H9 (cell line): ENCODE measurements at regions not wholly inside any gene's neighbourhood (a gene's known extent, or its start where the extent isn't known, plus 50 kb on each side); places are given as distances from the start of the nearest gene placed in this dataset.

ENCODE experiments used
- DNase-seq: peaks from one replicate; pipeline ENCODE4 v3.0.0-alpha.2; 2017
- H2AFZ ChIP-seq: one replicate; pipeline ENCODE4 v1.6.1; 2013; ENCODE audit warnings: mild to moderate bottlenecking, low read length, control low read depth, moderate library complexity
- H2AK5ac ChIP-seq: 2 replicates; pipeline ENCODE4 v1.6.1; 2013; ENCODE audit warnings: low read length, control low read depth, mixed read lengths; ENCODE audit not compliant: insufficient read length
- H2BK120ac ChIP-seq: one replicate; pipeline ENCODE4 v1.6.1; 2013; ENCODE audit warnings: low read depth, mild to moderate bottlenecking, low read length, control low read depth, inconsistent platforms; ENCODE audit not compliant: poor library complexity, severe bottlenecking
- H2BK12ac ChIP-seq: 2 replicates; pipeline ENCODE4 v1.6.1; 2013; ENCODE audit warnings: low read length, control low read depth, mixed read lengths, low read depth; ENCODE audit not compliant: insufficient read length
- H2BK15ac ChIP-seq: 2 replicates; pipeline ENCODE4 v1.6.1; 2013; ENCODE audit warnings: low read depth, low read length, control low read depth
- H2BK20ac ChIP-seq: one replicate; pipeline ENCODE4 v1.6.1; 2013; ENCODE audit warnings: low read depth, mild to moderate bottlenecking, low read length, control low read depth, inconsistent platforms; ENCODE audit not compliant: poor library complexity, severe bottlenecking
- H2BK5ac ChIP-seq: 2 replicates; pipeline ENCODE4 v1.6.1; 2013; ENCODE audit warnings: low read length, control low read depth, mixed read lengths; ENCODE audit not compliant: insufficient read length
- H3K14ac ChIP-seq: 2 replicates; pipeline ENCODE4 v1.6.1; 2013; ENCODE audit warnings: low read length, control low read depth; ENCODE audit not compliant: insufficient read depth
- H3K18ac ChIP-seq: 2 replicates; pipeline ENCODE4 v1.6.1; 2013; ENCODE audit warnings: low read depth, mild to moderate bottlenecking, mixed read lengths, low read length, control low read depth; ENCODE audit not compliant: insufficient read length
- H3K23ac ChIP-seq: 2 replicates; pipeline ENCODE4 v1.6.1; 2013; ENCODE audit warnings: low read length, control low read depth, mixed read lengths, low read depth; ENCODE audit not compliant: insufficient read length
- H3K23me2 ChIP-seq: 2 replicates; pipeline ENCODE4 v1.6.1; 2013; ENCODE audit warnings: low read depth, mild to moderate bottlenecking, mixed read lengths, low read length, control low read depth; ENCODE audit not compliant: insufficient read length, poor library complexity, severe bottlenecking
- H3K27ac ChIP-seq: 2 replicates; pipeline ENCODE4 v1.5.1; 2013; ENCODE audit warnings: low read length, control low read depth, mixed read lengths, low read depth; ENCODE audit not compliant: insufficient read length
- H3K27me3 ChIP-seq: 2 replicates; pipeline ENCODE4 v1.6.1; 2013; ENCODE audit warnings: low read length, control low read depth, inconsistent platforms; ENCODE audit not compliant: insufficient read depth
- H3K4ac ChIP-seq: 2 replicates; pipeline ENCODE4 v1.6.1; 2013; ENCODE audit warnings: low read depth, mild to moderate bottlenecking, control low read depth, inconsistent platforms, low read length, moderate library complexity
- H3K4me1 ChIP-seq: 2 replicates; pipeline ENCODE4 v1.6.1; 2013; ENCODE audit warnings: low read length, control low read depth, inconsistent platforms; ENCODE audit not compliant: insufficient read depth
- H3K4me2 ChIP-seq: 2 replicates; pipeline ENCODE4 v1.6.1; 2013; ENCODE audit warnings: low read length, control low read depth, mixed read lengths; ENCODE audit not compliant: insufficient read length, insufficient read depth
- H3K56ac ChIP-seq: 2 replicates; pipeline ENCODE4 v1.6.1; 2013; ENCODE audit warnings: low read depth, mild to moderate bottlenecking, mixed read lengths, low read length, control low read depth; ENCODE audit not compliant: insufficient read length
- H3K79me1 ChIP-seq: 2 replicates; pipeline ENCODE4 v1.6.1; 2013; ENCODE audit warnings: low read depth, mild to moderate bottlenecking, moderate library complexity, low read length, control low read depth, inconsistent platforms; ENCODE audit not compliant: insufficient read depth, poor library complexity, severe bottlenecking
- H3K79me2 ChIP-seq: 2 replicates; pipeline ENCODE4 v1.6.1; 2013; ENCODE audit warnings: low read length, control low read depth, inconsistent platforms; ENCODE audit not compliant: insufficient read depth
- H3K9ac ChIP-seq: 2 replicates; pipeline ENCODE4 v1.6.1; 2013; ENCODE audit warnings: low read length, control low read depth, mixed read lengths; ENCODE audit not compliant: insufficient read length; ENCODE audit errors: extremely low read depth
- H3K9me3 ChIP-seq: one replicate; pipeline ENCODE4 v1.6.1; 2013; ENCODE audit warnings: low read depth, low read length, inconsistent platforms; ENCODE audit not compliant: control insufficient read depth
- H3T11ph ChIP-seq: one replicate; pipeline ENCODE4 v1.6.1; 2013; ENCODE audit warnings: mild to moderate bottlenecking, low read length, control low read depth, inconsistent platforms
- H4K20me1 ChIP-seq: one replicate; pipeline ENCODE4 v1.6.1; 2013; ENCODE audit not compliant: control insufficient read depth, insufficient read length, insufficient read depth
- H4K5ac ChIP-seq: 2 replicates; pipeline ENCODE4 v1.6.1; 2013; ENCODE audit warnings: low read depth, mild to moderate bottlenecking, mixed read lengths, low read length, control low read depth; ENCODE audit not compliant: insufficient read length
- H4K8ac ChIP-seq: replicated peaks from 2 replicates; pipeline ENCODE4 v1.6.1; 2013; ENCODE audit warnings: low read length, control low read depth, mixed read lengths, low read depth; ENCODE audit not compliant: insufficient read length
- H4K91ac ChIP-seq: 2 replicates; pipeline ENCODE4 v1.6.1; 2013; ENCODE audit warnings: low read depth, mild to moderate bottlenecking, moderate library complexity, mixed read lengths, low read length, control low read depth; ENCODE audit not compliant: insufficient read length
- H3K27ac Mint-ChIP-seq, 3 experiments: 2 replicates in 2 of 3; 3 replicates in 1 of 3; pipeline ENCODE4 v1.8.0; 2020 to 2021; ENCODE audit warnings: mixed read lengths in 3 of 3, mild to moderate bottlenecking in 1 of 3, moderate library complexity in 1 of 3
- H3K27me3 Mint-ChIP-seq: 2 replicates; pipeline ENCODE4 v1.8.0; 2021; ENCODE audit warnings: low read depth, mild to moderate bottlenecking, moderate library complexity, mixed read lengths
- H3K36me3 Mint-ChIP-seq, 3 experiments: 2 replicates in 2 of 3; 3 replicates in 1 of 3; pipeline ENCODE4 v1.8.0; 2020 to 2021; ENCODE audit warnings: low read depth in 3 of 3, mixed read lengths in 3 of 3; ENCODE audit not compliant: insufficient read depth in 1 of 3
- H3K4me1 Mint-ChIP-seq, 2 experiments: 2 replicates each; pipeline ENCODE4 v1.8.0; 2020; ENCODE audit warnings: mixed read lengths in 2 of 2
- H3K4me3 Mint-ChIP-seq, 2 experiments: 2 replicates in 1 of 2; 3 replicates in 1 of 2; pipeline ENCODE4 v1.8.0; 2020 to 2021; ENCODE audit warnings: mild to moderate bottlenecking in 2 of 2, mixed read lengths in 2 of 2, moderate library complexity in 1 of 2
- H3K9me3 Mint-ChIP-seq, 2 experiments: 2 replicates in 1 of 2; 3 replicates in 1 of 2; pipeline ENCODE4 v1.8.0; 2020; ENCODE audit warnings: mild to moderate bottlenecking in 2 of 2, mixed read lengths in 2 of 2, moderate library complexity in 1 of 2
- WGBS: extraction: QIAGEN DNeasy Blood & Tissue Kit; methylation state at CpG from one replicate; pipeline ENCODE4 v1.1.7; 2013; ENCODE audit warnings: missing lambda C conversion rate, low lambda C conversion rate, mixed read lengths; ENCODE audit not compliant: insufficient read length; ENCODE audit errors: extremely low coverage; 5-methylcytosine and 5-hydroxymethylcytosine counted together
- TF ChIP-seq, protein P1 (sequence below): fragments of 200-600 bp; sonication (generic); conservative IDR thresholded peaks from 3 replicates; pipeline ENCODE4 v1.8.0; 2021; ENCODE audit warnings: antibody characterized with exemption, mild to moderate bottlenecking

DNA sequence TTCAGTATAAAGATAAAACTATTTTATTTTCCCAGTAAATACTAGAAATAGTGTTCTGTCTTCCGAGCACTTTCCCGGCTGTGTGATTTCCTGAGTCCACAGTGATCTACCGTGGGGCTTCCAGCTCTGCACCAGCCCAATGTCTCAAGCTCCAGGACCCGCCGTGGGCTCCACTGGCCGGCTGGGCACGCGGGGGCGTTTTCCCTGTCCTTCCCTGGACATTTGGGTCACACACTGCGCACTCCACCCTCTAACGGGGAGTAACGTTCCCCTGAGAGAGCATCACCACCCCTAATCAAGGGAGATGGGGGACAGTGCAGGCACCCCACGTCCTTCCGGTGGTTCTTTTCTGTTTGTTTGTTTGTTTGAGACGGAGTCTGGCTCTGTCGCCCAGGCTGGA lies 844.6 kb upstream of the FRG1 start:
- H2BK15ac ChIP-seq: no peak overlapping the region
- Mint-ChIP-seq H3K27me3 (no peaks in the 10 kb centered on the region), H3K4me3 (no peak overlapping the region), H3K36me3 (peaks cover 0 to 15% (median 3%) of the 10 kb centered on the region in 3 experiments; a peak in 3 of 7 replicates), H3K9me3 (peaks cover 5 to 9% of the 10 kb centered on the region in 2 experiments), H3K27ac (no peak overlapping the region), H3K4me1 (peaks cover 8 to 14% of the 10 kb centered on the region in 2 experiments)
- no peak overlapping the region for H2AFZ ChIP-seq
- H3K79me1 ChIP-seq: no peaks in the 10 kb centered on the region
- H3K14ac ChIP-seq: no peak overlapping the region
- no peaks in the 10 kb centered on the region for H4K20me1 ChIP-seq
- no peak overlapping the region for H3K18ac ChIP-seq
- no peak overlapping the region for H2BK5ac ChIP-seq
- H4K91ac ChIP-seq: no peak overlapping the region
- H3K56ac ChIP-seq: no peak overlapping the region
- no peak overlapping the region for H2BK20ac ChIP-seq
- no peak overlapping the region for H4K5ac ChIP-seq
- H2AK5ac ChIP-seq: no peak overlapping the region
- no peak overlapping the region for H3K23ac ChIP-seq
- H3K27me3 ChIP-seq: no peaks in the 10 kb centered on the region
- no peak overlapping the region for H3K4ac ChIP-seq
- no peak overlapping the region for H2BK120ac ChIP-seq
- no peaks in the 10 kb centered on the region for H3K9me3 ChIP-seq
- no peak for DNase-seq
- no peak overlapping the region for H3K4me2 ChIP-seq
- no peak overlapping the region for H3K27ac ChIP-seq
- TF ChIP-seq, protein P1, sequence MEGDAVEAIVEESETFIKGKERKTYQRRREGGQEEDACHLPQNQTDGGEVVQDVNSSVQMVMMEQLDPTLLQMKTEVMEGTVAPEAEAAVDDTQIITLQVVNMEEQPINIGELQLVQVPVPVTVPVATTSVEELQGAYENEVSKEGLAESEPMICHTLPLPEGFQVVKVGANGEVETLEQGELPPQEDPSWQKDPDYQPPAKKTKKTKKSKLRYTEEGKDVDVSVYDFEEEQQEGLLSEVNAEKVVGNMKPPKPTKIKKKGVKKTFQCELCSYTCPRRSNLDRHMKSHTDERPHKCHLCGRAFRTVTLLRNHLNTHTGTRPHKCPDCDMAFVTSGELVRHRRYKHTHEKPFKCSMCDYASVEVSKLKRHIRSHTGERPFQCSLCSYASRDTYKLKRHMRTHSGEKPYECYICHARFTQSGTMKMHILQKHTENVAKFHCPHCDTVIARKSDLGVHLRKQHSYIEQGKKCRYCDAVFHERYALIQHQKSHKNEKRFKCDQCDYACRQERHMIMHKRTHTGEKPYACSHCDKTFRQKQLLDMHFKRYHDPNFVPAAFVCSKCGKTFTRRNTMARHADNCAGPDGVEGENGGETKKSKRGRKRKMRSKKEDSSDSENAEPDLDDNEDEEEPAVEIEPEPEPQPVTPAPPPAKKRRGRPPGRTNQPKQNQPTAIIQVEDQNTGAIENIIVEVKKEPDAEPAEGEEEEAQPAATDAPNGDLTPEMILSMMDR: no peak
- WGBS: no CpG with 5 or more reads among the region's 16 CpGs
- no peaks in the 10 kb centered on the region for H3K79me2 ChIP-seq
- no peak overlapping the region for H4K8ac ChIP-seq
- H3K9ac ChIP-seq: no peak overlapping the region
- no peak overlapping the region for H3T11ph ChIP-seq
- H2BK12ac ChIP-seq: peak overlapping the region; percentile 20
- H3K23me2 ChIP-seq: no peaks in the 10 kb centered on the region
- H3K4me1 ChIP-seq: no peaks in the 10 kb centered on the region
